ENCODE measurements at regions not wholly inside any gene's neighbourhood (a gene's known extent, or its start where the extent isn't known, plus 50 kb on each side); places are given as distances from the start of the nearest gene placed in this dataset.
"Not testable (repeated sequence)": the region's sequence is repeated elsewhere in the genome, so short reads cannot be mapped to it uniquely, and the experiment has no call there.

GRCh38 chr14:44846232-44846824 lies 115.4 kb downstream of the KLHL28 start:
- TF ChIP-seq CTCF (IDR thresholded peaks at IDR 0.05; ENCODE audit: low read depth, low read length) = peak; percentile 96
- Histone ChIP-seq H3K36me3 (no peaks in the 10 kb centered on the region), H3K4me1 (no peaks in the 10 kb centered on the region), H3K4me3 (ENCODE audit: low read depth, low read length) (peak overlapping the region; percentile 22), H3K27me3 (no peaks in the 10 kb centered on the region), H3K9me3 (no peaks in the 10 kb centered on the region)
- peak; percentile 27 for DNase-seq

GRCh38 chr14:44835928-44836327 lies 125.8 kb downstream of the KLHL28 start:
- not testable (repeated sequence) for DNase-seq; H3K27me3 ChIP-seq; H3K4me3 ChIP-seq (ENCODE audit: low read depth, low read length)

GRCh38 chr14:44833376-44834060 lies 128.2 kb downstream of the KLHL28 start:
- TF ChIP-seq CTCF (IDR thresholded peaks at IDR 0.05; ENCODE audit: low read depth, low read length) = no peak
- DNase-seq = no peak
- no peaks in the 10 kb centered on the region for H3K9me3 ChIP-seq
- H3K27me3 ChIP-seq = no peaks in the 10 kb centered on the region
- H3K36me3 ChIP-seq = no peaks in the 10 kb centered on the region
- no peaks in the 10 kb centered on the region for H3K4me1 ChIP-seq
- H3K4me3 ChIP-seq (ENCODE audit: low read depth, low read length) = no peak overlapping the region

More at GRCh38 chr14:44835928-44836327, 125.8 kb downstream of the KLHL28 start:
- H3K36me3 ChIP-seq, H3K9me3 ChIP-seq, H3K4me1 ChIP-seq: not testable (repeated sequence)

GRCh38 chr14:44830371-44830770 lies 131.4 kb downstream of the KLHL28 start:
- Histone ChIP-seq H3K4me3 (ENCODE audit: low read depth, low read length) (no peak overlapping the region), H3K4me1 (no peaks in the 10 kb centered on the region), H3K27me3 (no peaks in the 10 kb centered on the region), H3K9me3 (no peaks in the 10 kb centered on the region), H3K36me3 (no peaks in the 10 kb centered on the region)
- no peak for DNase-seq
- TF ChIP-seq CTCF (IDR thresholded peaks at IDR 0.05; ENCODE audit: low read depth, low read length) = no peak

- H3K36me3 ChIP-seq = no peaks in the 10 kb centered on the region
- no peak for TF ChIP-seq CTCF (IDR thresholded peaks at IDR 0.05; ENCODE audit: low read depth, low read length)
- no peak for DNase-seq
- H3K4me1 ChIP-seq = no peaks in the 10 kb centered on the region
- no peak overlapping the region for H3K4me3 ChIP-seq (ENCODE audit: low read depth, low read length)
- H3K9me3 ChIP-seq = no peaks in the 10 kb centered on the region
- H3K27me3 ChIP-seq = no peaks in the 10 kb centered on the region
Observed at GRCh38 chr14:44829021-44829420, 132.7 kb downstream of the KLHL28 start.

- H3K36me3 ChIP-seq = no peaks in the 10 kb centered on the region
- TF ChIP-seq CTCF (IDR thresholded peaks at IDR 0.05; ENCODE audit: low read depth, low read length) = no peak
- no peak overlapping the region for H3K4me3 ChIP-seq (ENCODE audit: low read depth, low read length)
- H3K27me3 ChIP-seq = no peaks in the 10 kb centered on the region
- no peaks in the 10 kb centered on the region for H3K9me3 ChIP-seq
- no peaks in the 10 kb centered on the region for H3K4me1 ChIP-seq
- no peak for DNase-seq
Observed at GRCh38 chr14:44828023-44828422, 133.7 kb downstream of the KLHL28 start.
